GM13976 (cell line): ENCODE measurements at regions not wholly inside any gene's neighbourhood (a gene's known extent, or its start where the extent isn't known, plus 50 kb on each side); places are given as distances from the start of the nearest gene placed in this dataset.

ENCODE experiments used
- DNase-seq: peaks from one replicate; pipeline ENCODE4 v3.0.0; 2012; ENCODE audit warnings: low spot score
- CTCF ChIP-seq: IDR thresholded peaks from 2 replicates; pipeline ENCODE4 v1.5.1; 2012; ENCODE audit warnings: borderline replicate concordance, mild to moderate bottlenecking; ENCODE audit not compliant: insufficient read depth; ENCODE audit errors: extremely low read depth, missing control alignments, control extremely low read depth
- in situ Hi-C: fragments of 300-500 bp; cut with MboI; formaldehyde crosslinking; loops from one replicate; pipeline ENCODE4 v1.12.0; 2022; ENCODE audit warnings: low sequenced_read_pairs, mixed read lengths, inconsistent platforms; ENCODE audit not compliant: unreplicated experiment

DNA sequence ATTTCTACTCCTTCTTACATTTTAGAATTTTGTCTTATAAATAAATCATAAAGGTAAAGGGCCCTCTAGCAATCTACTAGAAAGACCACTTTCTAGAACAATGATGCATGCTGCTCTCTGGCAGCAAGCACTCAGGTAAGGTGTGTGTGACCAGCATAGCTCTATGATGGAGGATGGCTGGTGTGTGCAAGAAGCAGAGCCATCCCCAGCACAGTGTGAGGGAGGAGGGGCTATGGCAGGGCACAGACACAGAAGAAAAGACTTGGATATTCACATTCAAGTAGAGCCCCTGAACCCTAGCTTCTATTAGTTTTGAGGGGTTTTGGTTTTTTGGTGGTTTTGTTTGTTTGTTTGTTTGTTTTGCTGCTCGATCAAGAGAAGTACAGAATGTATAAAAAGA is 277.1 kb upstream of the CCDC54 start:
- in situ Hi-C loops = no loop called here
- DNase-seq = no peak
- no peak for TF ChIP-seq CTCF

- DNase-seq = no peak
- in situ Hi-C loops = no loop called here
- TF ChIP-seq CTCF = no peak
Observed at GRCh38 chr3:107100573-107100972, 276.7 kb upstream of the CCDC54 start.

DNA sequence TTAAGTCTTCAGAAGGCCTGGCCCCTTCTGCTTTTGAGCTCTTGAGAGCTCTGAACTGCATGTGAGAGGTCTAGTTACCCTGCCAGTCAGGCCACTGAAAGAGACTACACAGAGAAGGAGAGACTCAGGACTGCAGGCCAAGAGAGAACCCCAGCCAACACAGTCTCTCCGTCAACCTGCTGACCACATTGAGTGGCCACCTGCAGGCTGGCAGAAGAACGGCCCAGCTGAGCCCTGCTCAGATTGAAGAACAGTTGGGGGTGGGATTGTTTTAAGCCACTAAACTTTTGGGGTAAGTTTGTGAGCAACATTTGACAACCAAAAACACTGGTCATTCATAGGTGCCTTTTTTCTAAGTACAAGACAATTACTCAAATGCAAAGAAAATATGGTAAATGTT is 273.5 kb upstream of the CCDC54 start:
- in situ Hi-C loops = no loop called here
- TF ChIP-seq CTCF = no peak
- DNase-seq = no peak

GRCh38 chr3:107106316-107106715 is 270.9 kb upstream of the CCDC54 start:
- DNase-seq = no peak
- in situ Hi-C loops = no loop called here
- TF ChIP-seq CTCF = no peak

- DNase-seq = no peak
- TF ChIP-seq CTCF = no peak
- in situ Hi-C loops = no loop called here
Observed at GRCh38 chr3:107106907-107107306, 270.3 kb upstream of the CCDC54 start.

DNA sequence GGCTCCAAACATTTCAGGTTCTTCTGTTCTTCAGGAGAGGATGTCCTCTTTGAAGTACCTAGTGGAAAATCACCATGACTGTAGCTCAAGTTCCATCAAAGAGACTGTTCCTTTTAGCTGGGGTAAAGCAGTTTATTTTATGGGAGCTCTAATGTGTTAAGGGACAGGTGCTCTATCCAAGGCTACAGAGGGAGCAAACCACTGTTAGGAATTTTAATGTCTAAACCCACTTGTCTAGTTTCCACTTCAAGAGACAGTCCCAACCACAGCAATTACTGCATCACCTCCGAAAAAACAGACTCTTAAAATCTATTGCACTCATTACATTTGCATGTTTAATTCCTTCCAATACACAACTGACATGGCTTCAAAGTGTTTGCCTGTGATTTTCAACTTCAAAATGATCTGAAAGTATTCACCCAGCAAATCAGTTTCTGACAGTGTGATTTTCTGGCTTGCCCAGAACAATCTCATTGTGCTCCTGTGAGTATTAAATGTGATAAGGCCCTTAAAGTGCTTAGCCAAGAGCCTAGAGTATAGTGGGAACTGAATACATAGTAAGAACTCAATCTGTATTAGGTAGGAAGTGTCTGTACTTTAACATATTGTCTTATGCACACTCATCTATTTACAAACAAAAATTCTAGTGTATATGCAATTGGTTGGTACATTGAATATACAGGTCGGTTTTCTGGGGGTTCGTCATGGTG is 266.5 kb upstream of the CCDC54 start:
- in situ Hi-C loops = no loop called here

More for the DNA sequence above, 266.5 kb upstream of the CCDC54 start:
- DNase-seq = no peak
- no peak for TF ChIP-seq CTCF
